ENCODE measurements at regions not wholly inside any gene's neighbourhood (a gene's known extent, or its start where the extent isn't known, plus 50 kb on each side); places are given as distances from the start of the nearest gene placed in this dataset.

- no peak for TF ChIP-seq CTCF (IDR thresholded peaks at IDR 0.05; ENCODE audit: insufficient read depth, low read depth, low read length)
- TF ChIP-seq EZH2 (IDR thresholded peaks at IDR 0.05; ENCODE audit: insufficient read depth, low read length), result no peak
These were observed 283.1 kb downstream of the RAD51AP2 start for GRCh38 chr2:17235167-17235566.
